HL-60/S4 treated with retinoic acid at 250 ng/mL for 4 days and 3 days (cell line): ENCODE measurements at regions not wholly inside any gene's neighbourhood (a gene's known extent, or its start where the extent isn't known, plus 50 kb on each side); places are given as distances from the start of the nearest gene placed in this dataset.

ENCODE experiments used
- in situ Hi-C: fragments of 300-500 bp; cut with MboI; formaldehyde crosslinking; loops from 2 replicates; pipeline ENCODE4 v1.7.0; 2022; ENCODE audit warnings: low sequenced_read_pairs

DNA sequence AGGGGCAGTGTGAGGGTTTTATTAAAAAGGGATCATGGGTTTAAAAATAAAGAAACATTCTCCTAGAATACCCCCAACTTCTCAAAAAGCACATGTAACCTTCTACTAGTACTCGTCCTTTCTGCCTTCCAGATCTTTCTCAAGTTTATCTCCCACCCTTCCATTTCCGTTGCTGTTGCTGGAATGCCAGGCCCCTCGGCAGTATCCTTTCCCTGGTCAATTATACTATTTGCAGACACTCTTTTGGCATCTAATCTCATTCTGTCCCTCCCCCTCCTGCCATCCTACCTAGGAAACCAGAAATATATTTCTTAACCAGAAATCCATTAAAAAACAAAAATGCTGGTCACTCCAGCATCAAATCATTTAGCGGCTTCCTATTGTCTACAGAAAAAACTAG lies 198.2 kb upstream of the ATP2B1 start:
- in situ Hi-C loops = no loop called here

DNA sequence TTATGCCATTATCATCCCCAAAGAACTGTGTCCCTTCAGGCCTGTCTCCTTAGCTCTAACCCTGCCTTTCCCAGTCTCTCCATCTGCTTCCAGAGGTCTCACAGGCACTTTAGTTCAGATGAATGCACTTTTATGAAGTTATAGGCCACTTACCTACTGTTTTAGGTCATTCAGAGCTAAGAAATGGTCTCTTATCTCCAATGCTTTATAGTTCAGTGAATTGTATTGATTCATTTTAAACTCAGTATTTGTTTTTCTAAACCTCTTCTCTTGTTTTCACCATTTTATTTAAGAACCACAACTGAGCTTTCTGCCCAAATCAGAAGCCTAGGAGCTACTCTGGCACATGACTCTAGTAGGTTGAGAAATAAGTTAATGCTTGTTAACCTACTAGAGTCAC lies 197.5 kb upstream of the ATP2B1 start:
- in situ Hi-C loops = no loop called here

DNA sequence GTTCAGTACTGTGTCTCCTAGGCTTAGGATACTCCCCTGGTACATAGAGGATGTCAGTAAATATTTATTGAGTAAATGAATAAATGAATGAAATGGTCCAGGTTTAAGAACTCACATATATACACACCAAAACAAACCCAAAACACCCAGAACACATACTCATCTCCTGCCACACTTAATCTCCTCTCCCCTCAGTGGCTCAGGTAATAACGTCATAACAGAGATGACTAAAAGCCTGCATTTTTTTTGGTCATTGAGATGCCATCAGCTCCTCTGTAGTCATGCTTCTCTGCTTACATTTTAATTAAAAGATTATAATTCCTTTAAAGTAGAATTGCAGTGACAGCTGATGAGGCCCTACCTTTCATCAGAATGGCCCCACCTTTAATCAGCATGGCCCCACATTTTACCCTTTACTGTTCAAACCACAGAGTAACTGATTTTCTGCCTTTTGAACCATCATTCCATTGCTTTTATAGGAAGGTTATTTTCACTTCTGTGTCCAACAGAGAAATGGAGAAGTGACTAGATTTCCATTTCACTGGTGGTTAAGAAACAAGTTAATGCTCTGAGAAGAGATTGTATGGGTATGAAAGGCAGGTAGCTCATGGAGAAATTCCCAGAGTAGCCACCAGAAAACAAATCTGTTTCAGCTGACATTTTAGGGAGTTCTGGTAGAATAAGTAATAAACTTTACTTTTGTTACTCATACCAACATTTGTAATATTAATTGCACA lies 193.4 kb upstream of the ATP2B1 start:
- in situ Hi-C loops = no loop called here

DNA sequence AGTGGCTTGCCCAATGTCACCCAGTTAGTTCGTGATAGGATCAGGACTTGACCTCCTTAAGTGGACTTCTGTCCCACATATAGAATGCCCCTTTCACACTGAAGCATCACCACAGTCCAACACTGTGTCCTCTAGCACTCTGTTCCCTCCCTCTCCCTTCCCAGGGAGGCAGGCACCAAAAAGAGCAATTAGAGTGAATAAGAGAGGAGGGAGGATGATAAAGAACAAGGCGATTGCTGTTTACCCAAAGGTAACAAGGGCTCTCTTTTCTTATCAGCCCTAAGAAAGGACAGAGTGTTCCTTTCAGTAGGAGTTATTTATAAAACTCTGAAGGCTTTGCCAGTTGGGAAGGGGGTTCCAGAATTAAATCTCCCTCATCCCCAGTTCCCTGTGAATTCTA lies 192.7 kb upstream of the ATP2B1 start:
- in situ Hi-C loops = no loop called here

DNA sequence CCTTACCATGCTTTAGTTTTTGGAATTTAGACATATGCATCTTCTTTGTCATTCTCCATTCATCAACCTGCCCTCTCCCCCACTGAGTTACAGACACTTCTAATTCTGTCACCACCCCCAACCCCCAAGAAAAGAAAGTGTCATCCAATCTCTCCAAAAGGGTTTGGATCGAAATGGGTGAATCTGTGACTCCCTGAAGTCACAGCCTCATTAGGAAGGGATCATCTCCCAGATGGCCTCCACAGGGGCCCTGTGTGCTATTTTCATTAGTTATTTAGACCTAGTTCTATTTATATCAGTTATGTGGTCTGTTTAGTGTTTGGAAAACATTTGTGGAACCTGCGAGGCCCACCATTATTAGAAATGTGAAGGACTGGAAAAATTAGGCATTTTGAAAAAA lies 191.0 kb upstream of the ATP2B1 start:
- in situ Hi-C loops = no loop called here

DNA sequence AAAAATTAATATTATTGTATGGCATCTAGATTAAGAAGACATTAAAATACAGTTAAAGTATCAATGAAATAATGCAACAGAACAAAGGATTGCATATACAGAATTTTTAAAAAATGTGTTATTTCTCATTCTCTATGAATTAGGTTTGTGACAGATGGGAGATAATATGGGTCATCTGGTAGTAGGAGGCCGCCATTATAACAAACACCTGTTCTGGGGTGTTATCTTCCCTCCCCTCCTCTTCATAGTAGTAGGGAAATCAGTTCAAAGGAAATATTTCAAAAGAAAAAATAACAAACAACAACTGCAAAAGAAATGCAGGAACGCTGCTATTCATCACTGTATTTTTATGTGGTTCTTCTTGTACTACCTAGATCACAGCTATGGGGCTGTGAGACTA lies 187.0 kb upstream of the ATP2B1 start:
- in situ Hi-C loops = no loop called here

DNA sequence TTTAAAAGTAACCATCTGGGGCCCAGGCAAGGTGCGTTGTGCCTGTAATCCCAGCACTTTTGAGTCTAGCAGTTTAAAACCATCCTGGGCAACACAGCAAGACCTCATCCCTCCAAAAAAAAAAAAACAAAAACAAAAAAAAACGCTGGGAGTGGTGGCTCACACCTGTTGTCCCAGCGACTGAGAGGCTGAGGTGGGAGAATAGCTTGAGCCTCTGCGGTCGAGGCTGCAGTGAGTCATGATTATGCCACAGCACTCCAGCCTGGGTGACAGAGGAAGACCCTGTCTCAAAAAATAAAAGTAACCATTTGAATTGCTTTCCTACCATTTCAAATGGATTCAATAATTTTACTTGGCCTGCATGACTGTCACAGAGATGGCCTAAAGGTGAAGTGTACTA lies 186.5 kb upstream of the ATP2B1 start:
- in situ Hi-C loops = no loop called here

DNA sequence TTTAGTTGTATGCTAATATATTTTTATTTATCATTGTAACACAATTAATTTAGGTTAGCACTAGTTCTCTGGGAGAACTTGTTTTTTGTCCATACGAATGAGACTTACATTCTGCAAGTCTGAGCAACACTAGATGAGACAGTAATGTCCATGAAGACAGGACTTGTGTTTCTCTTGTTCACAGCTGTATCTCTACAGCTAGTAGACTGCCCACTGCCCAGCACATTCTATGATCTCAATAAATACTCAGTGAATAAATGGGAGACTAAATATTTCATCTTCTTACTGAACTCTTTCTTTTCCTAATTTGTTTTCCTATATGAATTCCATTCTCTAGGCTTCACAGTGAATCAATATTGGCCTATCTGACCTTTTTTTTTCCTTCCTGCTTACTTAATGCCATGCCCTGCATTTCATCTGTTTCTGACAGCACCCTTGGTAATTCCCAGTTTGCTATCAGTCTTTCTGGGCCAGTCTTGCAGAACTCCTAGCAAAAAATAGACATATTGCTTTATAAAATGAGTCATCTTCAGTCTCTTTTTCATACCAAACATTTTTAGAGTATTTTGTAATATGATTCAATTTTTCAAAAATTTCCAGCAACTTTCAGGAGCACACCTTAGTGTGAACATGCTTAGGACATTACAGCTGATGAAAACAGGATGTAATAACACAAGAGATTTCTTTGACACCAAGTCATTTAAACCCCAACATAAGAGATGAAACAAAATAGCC lies 185.5 kb upstream of the ATP2B1 start:
- in situ Hi-C loops = no loop called here

DNA sequence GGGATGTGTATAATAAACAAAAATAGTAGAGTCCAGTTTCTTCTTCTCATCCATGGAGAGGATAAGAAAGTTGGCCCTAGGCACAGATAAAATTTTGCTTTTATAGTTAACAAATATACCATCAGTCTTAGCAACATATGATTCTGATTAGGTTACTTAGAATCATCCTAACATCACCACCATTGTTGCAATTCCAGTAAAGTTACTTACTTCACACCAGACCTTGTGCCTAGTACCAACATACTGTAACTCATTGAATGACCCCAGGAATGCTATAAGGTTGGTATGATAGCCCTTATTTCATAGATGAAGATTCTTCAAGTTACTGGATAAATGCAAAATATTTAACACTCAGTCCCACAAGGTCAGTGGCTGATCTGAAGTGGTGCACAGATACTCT lies 183.8 kb upstream of the ATP2B1 start:
- in situ Hi-C loops = no loop called here

DNA sequence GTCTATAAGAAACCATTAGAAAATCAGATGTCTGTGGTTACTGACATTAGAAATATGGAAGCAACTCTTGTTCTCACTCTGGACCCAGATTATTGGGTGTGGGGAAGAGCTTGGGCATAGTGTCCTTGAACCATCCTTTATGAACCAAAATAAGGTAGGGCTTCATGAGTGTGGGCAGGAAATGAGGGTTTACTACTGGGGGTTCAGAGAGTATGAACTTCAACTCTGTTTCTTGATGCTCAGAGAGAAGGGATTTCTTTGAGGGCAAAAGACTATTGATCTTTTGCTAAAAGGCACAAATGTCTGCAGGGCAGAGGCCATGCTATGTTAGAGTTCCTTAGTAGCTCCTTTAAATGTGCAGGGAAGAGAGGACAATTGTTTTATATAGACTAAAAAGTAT lies 183.3 kb upstream of the ATP2B1 start:
- in situ Hi-C loops = no loop called here

DNA sequence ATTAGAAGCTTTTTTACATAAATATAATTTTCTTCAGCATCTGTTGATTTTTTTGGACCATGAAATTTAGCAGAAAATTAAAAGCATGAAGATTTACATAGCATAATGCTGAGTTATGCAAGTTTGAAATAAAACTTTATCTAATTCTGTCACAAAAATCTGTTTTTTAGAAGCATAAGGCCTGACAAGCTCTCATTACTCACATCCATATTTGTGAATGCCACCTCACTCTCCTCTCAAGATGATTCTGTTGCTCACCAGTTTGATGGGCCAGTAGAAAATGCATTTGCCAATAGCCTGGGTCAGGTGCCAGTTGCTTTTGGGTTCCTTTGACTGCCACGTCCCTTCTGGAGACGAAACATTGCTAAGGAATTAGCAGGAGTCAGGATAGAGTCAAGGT lies 181.5 kb upstream of the ATP2B1 start:
- in situ Hi-C loops = no loop called here

DNA sequence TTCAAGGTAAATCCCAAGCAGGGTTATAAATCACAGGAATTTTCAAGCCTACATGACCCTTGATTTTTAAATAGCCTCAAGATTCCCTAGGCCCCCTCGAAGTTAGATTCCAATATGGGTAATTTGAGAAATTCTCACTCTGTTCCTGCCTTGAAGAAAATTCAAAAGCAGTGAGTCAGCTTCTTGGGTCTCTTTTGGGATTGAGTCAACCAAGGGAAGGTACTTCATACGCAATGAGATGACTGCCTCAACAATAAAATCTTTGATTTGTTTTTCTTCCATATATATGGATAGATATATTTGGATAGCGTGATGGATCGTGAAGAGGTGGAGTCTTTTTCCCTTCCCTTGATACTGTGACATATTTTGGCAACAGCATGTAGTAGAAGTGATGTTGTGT lies 180.4 kb upstream of the ATP2B1 start:
- in situ Hi-C loops = no loop called here

DNA sequence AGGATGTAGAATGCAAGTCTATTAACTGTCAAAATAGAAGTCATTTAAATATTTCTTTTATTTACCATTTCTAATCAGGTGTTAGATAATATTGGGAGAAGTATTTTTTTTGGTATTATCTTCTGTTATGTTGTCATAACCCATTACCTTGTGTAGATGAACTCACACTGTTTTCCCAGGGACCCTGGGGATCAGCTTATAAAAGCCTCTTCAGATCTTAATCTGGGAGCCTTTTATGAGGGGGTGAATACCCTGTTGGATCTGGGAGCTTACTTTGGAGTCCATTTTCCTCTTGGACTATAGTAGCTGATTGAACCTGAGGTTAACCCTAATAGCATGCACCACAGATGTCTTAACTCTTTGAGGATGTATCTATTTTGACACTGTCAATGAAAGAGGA lies 176.3 kb upstream of the ATP2B1 start:
- in situ Hi-C loops = no loop called here

DNA sequence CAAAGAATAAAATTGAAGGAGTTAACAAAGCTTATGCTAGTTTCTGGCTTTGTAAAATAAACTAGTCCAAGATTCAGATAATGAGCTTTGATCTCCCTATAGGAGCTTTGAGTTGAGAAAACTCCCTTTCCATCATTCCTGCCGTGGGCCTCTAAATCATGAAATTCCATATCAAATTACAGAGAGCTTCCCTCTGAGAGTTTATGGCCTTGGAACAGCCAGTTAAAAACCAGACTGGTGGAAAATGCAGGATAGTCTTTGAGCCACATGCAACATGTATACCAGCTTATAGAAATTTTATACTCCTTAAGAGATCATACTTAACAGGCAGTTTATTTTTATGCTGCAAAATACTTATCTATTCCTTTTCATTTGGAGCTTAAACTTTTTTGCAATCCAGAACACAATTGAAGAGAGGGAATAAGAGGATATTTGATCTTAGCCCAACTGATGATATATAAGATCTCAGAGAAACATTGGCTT lies 175.8 kb upstream of the ATP2B1 start:
- in situ Hi-C loops = no loop called here

DNA sequence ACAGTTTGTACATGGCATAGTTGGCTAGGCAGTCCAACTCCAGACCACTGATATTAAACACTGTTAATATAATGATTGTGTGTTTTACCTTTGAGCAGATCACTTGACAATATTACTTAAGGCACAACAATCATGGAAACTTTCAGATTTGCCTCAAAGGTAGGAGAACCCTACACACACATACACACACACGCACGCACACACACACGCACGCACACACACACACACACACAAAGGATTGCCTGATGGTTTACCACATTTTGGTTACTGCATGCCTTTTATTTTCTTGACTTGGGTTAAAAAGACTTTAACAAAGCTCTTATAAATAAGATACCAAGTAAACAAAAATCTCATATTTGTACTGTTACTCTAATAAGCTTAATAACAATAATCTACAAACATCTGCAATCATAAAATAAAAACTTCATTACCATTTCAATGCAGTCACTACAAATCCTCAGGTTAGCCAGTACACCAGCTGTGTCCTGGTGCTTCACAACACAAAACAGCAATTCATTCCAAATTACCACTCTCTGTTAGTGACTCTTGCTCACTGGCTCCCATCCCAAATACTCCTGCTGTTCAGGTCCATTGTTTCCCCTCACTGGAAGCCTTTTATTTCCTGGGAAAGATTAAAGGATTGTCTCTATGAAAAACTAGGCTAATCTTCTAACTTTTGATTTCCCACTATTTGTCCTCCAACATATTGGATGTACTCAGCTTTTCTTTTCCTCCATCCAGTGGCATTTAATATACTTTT lies 175.2 kb upstream of the ATP2B1 start:
- in situ Hi-C loops = no loop called here

DNA sequence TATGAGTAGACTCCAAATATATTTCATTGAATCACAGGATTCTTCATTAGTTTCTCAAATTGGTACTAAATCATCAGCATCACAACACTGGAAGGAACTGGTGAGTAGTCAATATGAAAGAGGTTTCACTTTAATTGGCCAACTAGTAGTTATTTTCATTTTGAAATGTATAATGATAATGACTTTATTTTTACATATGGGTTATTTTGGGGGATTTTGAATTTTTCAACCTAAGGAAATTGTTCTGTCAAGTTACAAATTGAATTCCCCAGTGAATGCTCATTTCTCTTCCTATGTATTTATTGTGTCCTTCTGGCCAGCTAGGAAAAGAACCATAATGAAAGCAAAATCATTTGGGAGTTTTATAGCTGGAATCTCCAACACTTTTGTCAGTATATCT lies 174.2 kb upstream of the ATP2B1 start:
- in situ Hi-C loops = no loop called here

DNA sequence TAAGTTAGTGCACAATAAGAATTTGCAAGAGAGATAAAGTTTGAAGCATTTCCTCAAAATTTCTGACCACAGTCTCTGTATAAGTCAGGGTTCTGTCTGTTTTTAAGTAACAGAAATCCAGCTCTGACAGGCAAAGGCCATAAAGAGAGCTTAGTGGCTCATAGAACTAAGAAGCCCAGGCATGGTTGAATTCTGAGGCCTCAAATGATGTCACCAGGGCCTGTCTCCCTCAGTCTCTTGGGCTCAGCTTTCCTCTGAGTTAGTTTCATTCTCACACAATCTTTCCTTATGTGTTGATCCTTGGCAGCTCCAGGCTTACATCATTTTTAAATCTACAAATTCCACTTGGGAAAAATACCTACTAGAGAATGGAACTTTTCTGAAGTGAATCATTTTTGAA lies 173.4 kb upstream of the ATP2B1 start:
- in situ Hi-C loops = no loop called here

DNA sequence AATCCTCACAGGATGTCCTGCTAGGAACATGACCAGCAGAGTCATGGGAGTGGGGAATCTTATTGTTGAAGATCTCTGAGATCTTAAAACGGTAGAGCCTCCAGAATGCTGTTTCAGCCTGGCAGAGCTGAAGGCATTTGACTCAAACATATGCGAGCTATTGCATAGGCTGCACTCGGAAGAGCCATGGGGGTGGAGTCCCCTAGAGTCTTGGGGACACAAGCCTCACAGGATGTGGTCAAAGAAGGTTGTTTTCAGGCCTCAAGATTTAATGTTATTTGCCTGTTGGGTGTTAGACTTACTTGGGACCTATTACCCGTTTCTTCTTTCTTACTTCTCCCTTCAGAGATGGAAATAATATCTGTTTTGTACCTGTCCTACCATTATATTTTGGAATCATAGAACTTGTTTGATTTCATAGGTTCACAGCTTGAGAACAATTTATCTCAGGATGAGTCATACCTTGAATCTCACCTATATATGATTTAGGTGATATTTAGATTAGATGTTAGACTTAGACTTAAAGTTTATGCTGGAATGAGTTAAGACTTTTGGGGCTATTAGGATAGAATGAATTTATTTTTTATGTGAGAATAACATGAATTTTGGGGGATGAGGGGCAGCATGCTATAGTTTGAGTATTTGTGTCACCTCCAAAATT lies 172.2 kb upstream of the ATP2B1 start:
- in situ Hi-C loops = no loop called here

DNA sequence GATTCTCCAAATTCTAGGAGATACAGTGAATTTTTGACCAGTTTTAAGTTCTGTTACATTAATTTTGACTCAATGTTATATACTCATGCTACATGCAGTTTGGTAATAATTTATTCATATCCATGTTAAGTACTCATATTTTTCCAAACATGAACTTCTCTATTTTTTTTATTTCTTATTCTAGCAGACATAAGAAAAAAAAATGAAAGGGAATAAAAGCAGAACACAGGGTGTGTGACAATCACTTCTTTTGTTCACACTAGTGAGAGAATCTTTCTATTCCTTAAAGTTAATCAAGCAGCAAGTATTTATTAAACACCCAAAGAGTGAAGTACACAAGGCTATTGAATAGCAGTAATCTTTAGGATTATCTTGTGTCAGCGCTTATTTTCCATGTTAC lies 171.1 kb upstream of the ATP2B1 start:
- in situ Hi-C loops = no loop called here

DNA sequence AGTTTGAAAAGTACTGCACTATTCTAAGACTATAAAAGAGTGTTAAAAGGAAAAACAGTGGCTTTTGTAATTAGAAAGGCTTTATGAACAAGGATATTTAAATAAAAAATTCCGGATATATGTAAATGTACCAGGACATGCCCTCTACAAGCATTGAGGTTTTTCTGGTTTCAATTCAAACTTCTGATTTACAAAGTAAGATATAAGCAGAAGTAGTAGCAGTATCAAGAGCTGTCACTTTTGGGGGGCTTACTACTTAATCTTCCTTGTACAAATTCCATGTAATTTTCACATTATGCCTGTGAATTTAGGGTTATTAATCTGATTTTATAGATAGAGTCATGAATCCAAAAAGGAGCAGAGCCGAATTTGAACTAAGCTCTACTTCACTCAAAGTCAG lies 170.3 kb upstream of the ATP2B1 start:
- in situ Hi-C loops = no loop called here

DNA sequence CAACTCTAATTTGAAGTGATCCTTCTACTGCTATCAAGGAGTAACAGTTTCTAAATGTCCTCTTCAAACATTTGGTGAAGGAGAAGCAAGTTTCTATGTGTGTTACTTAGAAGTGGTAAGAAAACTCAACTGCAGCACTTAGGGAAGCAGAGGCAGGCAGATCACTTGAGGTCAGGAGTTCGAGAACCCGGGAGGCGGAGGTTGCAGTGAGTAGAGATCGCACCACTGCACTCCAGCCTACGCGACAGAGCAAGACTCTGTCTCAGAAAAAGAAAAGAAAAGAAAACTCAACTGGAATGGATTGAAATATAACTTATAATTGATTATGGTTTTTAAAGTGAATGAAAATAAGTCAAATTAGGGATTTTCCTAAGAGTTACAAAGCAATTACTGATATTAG lies 169.7 kb upstream of the ATP2B1 start:
- in situ Hi-C loops = no loop called here
